CD4-positive, CD25-positive, alpha-beta regulatory T cell (primary cell): ENCODE measurements at regions not wholly inside any gene's neighbourhood (a gene's known extent, or its start where the extent isn't known, plus 50 kb on each side); places are given as distances from the start of the nearest gene placed in this dataset.

Experiments
- ATAC-seq, 2 donors: fragments of 150-1000 bp; cut with Tn5 transposase; one replicate each; pipeline ENCODE4 v1.10.0; 2021; ENCODE audit warnings: low read depth in 2 of 2, moderate number of reproducible peaks in 2 of 2, moderate library complexity in 1 of 2
- DNase-seq, 3 donors: peaks; one replicate each; pipeline versions ENCODE4 v3.0.0 to v3.0.0-alpha.2; 2012 to 2022; ENCODE audit warnings: mixed read lengths in 1 of 3
- H3K27ac ChIP-seq: one replicate; pipeline ENCODE4 v1.7.0; 2013; ENCODE audit warnings: mild to moderate bottlenecking, low read length; ENCODE audit not compliant: insufficient read depth, poor library complexity, severe bottlenecking
- H3K27me3 ChIP-seq: one replicate; pipeline ENCODE4 v1.7.0; 2013; ENCODE audit warnings: low read length; ENCODE audit not compliant: control insufficient read depth, insufficient read depth
- H3K36me3 ChIP-seq: one replicate; pipeline ENCODE4 v1.7.0; 2013; ENCODE audit warnings: mild to moderate bottlenecking, low read length, moderate library complexity; ENCODE audit not compliant: control insufficient read depth, insufficient read depth
- H3K4me1 ChIP-seq: 2 replicates; pipeline ENCODE4 v1.7.0; 2013; ENCODE audit warnings: mild to moderate bottlenecking, low read length; ENCODE audit not compliant: insufficient read depth, control insufficient read depth, poor library complexity, severe bottlenecking
- H3K4me3 ChIP-seq: one replicate; pipeline ENCODE4 v1.7.0; 2013; ENCODE audit warnings: low read depth, mild to moderate bottlenecking, low read length, moderate library complexity
- H3K9me3 ChIP-seq, 2 experiments: 1 replicate in 1 of 2; 2 replicates in 1 of 2; pipeline ENCODE4 v1.7.0; 2013; ENCODE audit warnings: low read length in 2 of 2, mild to moderate bottlenecking in 1 of 2, moderate library complexity in 1 of 2; ENCODE audit not compliant: control insufficient read depth in 2 of 2
- H3K27ac Mint-ChIP-seq, 3 donors: one replicate each; pipeline ENCODE4 v1.8.0; 2020 to 2022; ENCODE audit warnings: mild to moderate bottlenecking in 3 of 3, mixed read lengths in 3 of 3, moderate library complexity in 2 of 3
- H3K27me3 Mint-ChIP-seq: one replicate; pipeline ENCODE4 v1.8.0; 2022; ENCODE audit warnings: mild to moderate bottlenecking, mixed read lengths
- H3K36me3 Mint-ChIP-seq: one replicate; pipeline ENCODE4 v1.8.0; 2020; ENCODE audit warnings: mixed read lengths
- H3K4me1 Mint-ChIP-seq, 4 donors: one replicate each; pipeline ENCODE4 v1.8.0; 2020 to 2022; ENCODE audit warnings: mixed read lengths in 4 of 4, mild to moderate bottlenecking in 1 of 4
- H3K4me3 Mint-ChIP-seq, 4 donors: one replicate each; pipeline ENCODE4 v1.8.0; 2020 to 2022; ENCODE audit warnings: mild to moderate bottlenecking in 4 of 4, mixed read lengths in 4 of 4, moderate library complexity in 3 of 4
- H3K9me3 Mint-ChIP-seq, 7 donors: one replicate each; pipeline ENCODE4 v1.8.0; 2020 to 2022; ENCODE audit warnings: mixed read lengths in 7 of 7, mild to moderate bottlenecking in 3 of 7, moderate library complexity in 2 of 7

DNA sequence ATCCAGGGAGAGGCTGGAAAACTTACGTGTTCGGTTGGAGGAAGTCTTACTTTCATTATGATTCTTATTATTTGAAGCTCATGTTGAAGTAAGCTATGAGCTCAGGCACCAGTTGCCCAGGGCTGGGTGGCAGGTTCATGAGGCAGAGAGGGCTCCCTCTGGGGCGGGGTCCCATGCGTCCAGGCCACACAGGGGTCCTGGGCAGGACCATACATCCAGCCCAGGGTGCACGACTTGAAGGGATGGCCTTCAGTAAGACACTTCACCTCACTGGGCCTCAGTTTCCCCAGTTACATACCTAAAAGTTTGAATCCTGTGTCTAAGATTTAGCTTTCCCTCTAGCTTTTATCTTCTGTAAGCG lies 107.3 kb upstream of the B3GAT1 start:
- no peak overlapping the region for H3K27ac ChIP-seq
- no peaks in the 10 kb centered on the region for H3K4me1 ChIP-seq
- no peaks in the 10 kb centered on the region for H3K9me3 ChIP-seq
- DNase-seq, result no peak
- H3K36me3 ChIP-seq, result no peaks in the 10 kb centered on the region
- H3K27me3 ChIP-seq, result no peaks in the 10 kb centered on the region
- no peak overlapping the region for H3K4me3 Mint-ChIP-seq
- H3K4me3 ChIP-seq, result no peak overlapping the region
- no peak overlapping the region for H3K27ac Mint-ChIP-seq
- no peaks in the 10 kb centered on the region for H3K27me3 Mint-ChIP-seq
- H3K36me3 Mint-ChIP-seq, result no peaks in the 10 kb centered on the region
- no peak for ATAC-seq
- peaks cover 0 to 1% (median 0%) of the 10 kb centered on the region in 7 donors for H3K9me3 Mint-ChIP-seq
- H3K4me1 Mint-ChIP-seq, result peaks cover 0 to 2% (median 0%) of the 10 kb centered on the region in 4 donors

DNA sequence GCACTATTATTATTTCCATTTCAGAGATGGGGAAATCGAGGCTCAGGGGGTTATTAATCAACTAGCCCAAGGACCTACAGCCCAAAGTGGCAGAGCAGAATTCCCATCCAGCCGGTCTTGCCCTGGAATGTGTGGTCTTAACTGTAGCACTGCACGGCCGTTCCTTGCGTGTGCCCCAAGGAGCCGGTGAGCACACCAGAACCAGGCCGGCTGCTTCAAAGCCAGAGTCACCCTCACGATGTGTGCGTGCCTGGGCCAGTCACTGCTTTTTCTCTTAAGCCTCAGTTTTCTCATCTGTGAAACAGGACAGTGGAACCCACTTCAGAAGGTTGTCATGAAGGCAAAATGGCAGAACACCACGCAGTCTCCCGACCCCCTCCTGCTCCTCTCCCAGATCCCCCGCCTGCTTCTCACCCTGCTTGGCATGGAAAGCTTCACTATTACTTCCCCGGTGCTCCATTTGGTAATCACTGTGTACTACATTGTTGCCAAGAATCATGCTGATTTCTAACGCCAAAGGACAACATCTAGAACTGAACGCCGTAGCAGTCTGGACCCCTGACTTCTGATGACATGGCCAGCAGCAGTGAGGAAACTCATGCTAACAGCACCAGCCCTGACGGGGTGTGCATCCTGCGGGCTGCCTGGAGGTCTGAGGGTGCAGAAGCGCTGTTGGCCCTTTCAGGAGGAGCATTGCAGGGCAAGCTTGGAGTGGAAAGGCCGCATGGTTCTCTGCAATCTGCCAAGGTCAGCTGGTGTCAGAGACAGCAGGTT lies 106.8 kb upstream of the B3GAT1 start:
- H3K9me3 ChIP-seq, result no peaks in the 10 kb centered on the region
- ATAC-seq (no peak), DNase-seq (no peak)
- H3K36me3 ChIP-seq, result no peaks in the 10 kb centered on the region
- Mint-ChIP-seq H3K27me3 (no peaks in the 10 kb centered on the region), H3K4me1 (peaks cover 0 to 2% (median 0%) of the 10 kb centered on the region in 4 donors), H3K36me3 (no peaks in the 10 kb centered on the region), H3K27ac (no peak overlapping the region), H3K4me3 (no peak overlapping the region), H3K9me3 (no peaks in the 10 kb centered on the region)
- H3K27ac ChIP-seq, result no peak overlapping the region
- H3K4me1 ChIP-seq, result no peaks in the 10 kb centered on the region
- no peak overlapping the region for H3K4me3 ChIP-seq
- no peaks in the 10 kb centered on the region for H3K27me3 ChIP-seq

DNA sequence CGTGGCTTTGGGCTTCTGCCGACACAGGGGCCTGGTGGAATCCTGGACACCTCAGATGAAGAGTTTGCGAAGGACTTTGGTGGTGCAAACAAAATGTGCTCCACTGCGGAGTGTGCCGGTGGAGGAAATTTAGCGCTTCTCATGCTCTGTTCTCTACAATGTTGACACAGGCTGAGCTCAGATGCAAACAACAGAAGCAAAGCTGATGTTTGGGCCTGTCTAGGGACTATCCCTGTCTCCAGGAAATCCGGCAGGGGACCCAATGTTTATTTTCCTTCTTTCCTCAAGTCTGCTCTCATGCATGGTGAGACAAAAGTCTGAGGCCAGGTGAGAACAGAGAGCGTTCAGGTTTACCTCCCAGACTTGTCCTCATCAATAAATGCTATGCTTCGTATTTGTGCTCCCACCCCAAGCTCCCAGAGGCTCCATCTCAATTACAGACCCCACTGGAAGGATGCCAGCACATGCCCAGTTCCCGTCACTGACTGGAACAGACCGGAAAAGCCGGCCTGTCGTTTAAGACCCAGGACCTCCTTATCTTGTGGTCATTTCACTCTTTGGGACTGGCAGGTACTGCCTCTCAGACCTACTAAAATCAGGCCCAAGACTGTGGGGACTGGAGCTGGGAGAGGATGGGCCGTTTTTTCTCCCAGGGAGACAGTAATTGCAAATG lies 105.7 kb upstream of the B3GAT1 start:
- no peak overlapping the region for H3K4me3 ChIP-seq
- no peak overlapping the region for H3K27ac ChIP-seq
- ATAC-seq (no peak), DNase-seq (no peak)
- H3K27me3 Mint-ChIP-seq, result no peaks in the 10 kb centered on the region
- H3K9me3 ChIP-seq, result no peaks in the 10 kb centered on the region
- H3K4me3 Mint-ChIP-seq, result no peak overlapping the region
- no peaks in the 10 kb centered on the region for H3K36me3 ChIP-seq
- no peaks in the 10 kb centered on the region for H3K36me3 Mint-ChIP-seq
- no peaks in the 10 kb centered on the region for H3K27me3 ChIP-seq
- H3K4me1 ChIP-seq, result no peaks in the 10 kb centered on the region
- H3K4me1 Mint-ChIP-seq, result peaks cover 0 to 2% (median 0%) of the 10 kb centered on the region in 4 donors
- no peaks in the 10 kb centered on the region for H3K9me3 Mint-ChIP-seq
- H3K27ac Mint-ChIP-seq, result no peak overlapping the region

DNA sequence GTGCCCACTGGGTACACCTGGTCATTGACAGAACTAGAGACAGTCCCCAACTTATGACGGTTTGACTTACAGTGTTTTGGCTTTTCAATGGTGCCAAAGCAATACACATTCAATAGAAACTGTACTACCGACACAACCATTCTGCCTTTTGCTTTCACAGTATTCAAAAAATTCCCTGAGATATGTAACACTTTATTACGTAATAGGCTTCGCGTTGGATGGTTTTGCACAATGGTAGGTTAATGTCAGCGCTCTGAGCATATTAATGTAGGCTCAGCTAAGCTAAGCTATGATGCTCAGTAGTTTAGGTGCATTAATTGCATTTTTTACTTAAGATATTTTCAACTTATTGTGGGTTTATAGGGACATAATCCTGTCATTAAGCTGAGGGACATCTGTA lies 105.1 kb upstream of the B3GAT1 start:
- peaks cover 0 to 2% (median 0%) of the 10 kb centered on the region in 4 donors for H3K4me1 Mint-ChIP-seq
- H3K27ac Mint-ChIP-seq, result no peak overlapping the region
- Histone ChIP-seq H3K4me3 (no peak overlapping the region), H3K27ac (no peak overlapping the region), H3K27me3 (no peaks in the 10 kb centered on the region), H3K9me3 (no peaks in the 10 kb centered on the region), H3K36me3 (no peaks in the 10 kb centered on the region), H3K4me1 (no peaks in the 10 kb centered on the region)
- no peaks in the 10 kb centered on the region for H3K27me3 Mint-ChIP-seq
- no peak overlapping the region for H3K4me3 Mint-ChIP-seq
- no peaks in the 10 kb centered on the region for H3K9me3 Mint-ChIP-seq
- no peak for DNase-seq
- no peaks in the 10 kb centered on the region for H3K36me3 Mint-ChIP-seq
- no peak for ATAC-seq

DNA sequence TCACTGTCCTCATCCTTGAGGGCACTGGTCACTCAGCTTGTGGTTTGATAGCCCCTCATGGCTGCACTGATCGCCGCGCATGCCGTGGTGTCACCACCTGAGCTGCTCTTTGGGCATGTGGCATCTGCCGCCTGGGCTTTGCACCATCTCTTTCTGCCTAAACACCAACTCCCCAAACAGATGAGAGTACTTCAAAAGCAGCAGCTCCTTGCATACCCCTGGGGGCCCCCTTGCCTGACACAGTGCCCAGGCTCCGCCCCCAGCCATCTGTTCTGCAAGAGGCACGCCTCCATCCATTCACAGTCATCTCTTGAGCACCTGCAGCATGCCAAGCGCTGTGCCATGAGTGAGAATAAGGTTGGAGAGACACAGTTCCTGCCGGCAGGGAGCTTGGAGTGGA lies 104.5 kb upstream of the B3GAT1 start:
- Histone ChIP-seq H3K4me3 (no peak overlapping the region), H3K27me3 (no peaks in the 10 kb centered on the region), H3K9me3 (no peaks in the 10 kb centered on the region), H3K4me1 (no peaks in the 10 kb centered on the region), H3K36me3 (no peaks in the 10 kb centered on the region), H3K27ac (no peak overlapping the region)
- no peaks in the 10 kb centered on the region for H3K36me3 Mint-ChIP-seq
- H3K9me3 Mint-ChIP-seq, result no peaks in the 10 kb centered on the region
- DNase-seq (no peak), ATAC-seq (no peak)
- H3K4me1 Mint-ChIP-seq, result peaks cover 0 to 2% (median 0%) of the 10 kb centered on the region in 4 donors
- no peaks in the 10 kb centered on the region for H3K27me3 Mint-ChIP-seq
- H3K27ac Mint-ChIP-seq, result no peak overlapping the region
- no peak overlapping the region for H3K4me3 Mint-ChIP-seq

DNA sequence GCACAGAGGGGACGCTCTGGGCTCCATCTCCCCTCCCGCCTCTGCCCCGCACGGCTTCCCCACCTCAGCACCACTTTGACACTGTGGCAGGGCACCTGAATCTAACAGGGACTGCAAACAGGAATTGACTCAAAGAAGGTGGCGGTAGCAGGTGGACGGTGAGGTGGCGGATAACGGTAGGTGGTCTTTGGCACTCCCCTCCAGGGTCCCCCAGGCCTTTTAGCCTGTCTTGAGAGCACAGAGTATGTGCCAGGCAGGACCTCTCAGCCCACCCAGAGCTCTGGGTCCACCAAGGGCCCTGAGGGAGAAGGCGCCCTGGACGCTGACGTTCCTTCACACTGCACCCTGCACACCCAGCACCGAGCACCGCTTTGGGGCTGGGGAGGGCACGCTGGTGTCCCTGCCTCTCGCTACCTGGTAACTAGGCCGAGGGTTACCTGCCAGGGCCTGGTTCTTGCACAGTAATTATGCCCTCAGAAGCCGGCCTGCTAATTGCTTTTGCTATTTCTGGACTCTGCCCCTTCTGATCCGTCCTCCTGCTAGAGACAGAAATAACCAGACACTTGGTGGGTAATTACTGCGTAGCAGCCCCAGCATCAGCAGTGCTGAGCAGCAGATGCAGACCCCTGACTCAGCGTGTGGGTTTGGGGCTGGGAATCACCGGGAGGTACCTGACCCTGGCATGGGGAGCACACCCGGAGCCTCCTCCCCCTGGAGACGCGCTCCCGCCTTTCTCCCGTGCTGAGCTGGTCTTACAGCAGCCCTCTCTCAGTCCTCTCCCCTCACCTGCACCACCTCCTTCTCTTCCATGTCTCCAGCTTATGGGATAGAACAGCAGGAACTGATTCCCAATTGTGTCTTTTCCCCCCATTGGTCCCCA lies 103.3 kb upstream of the B3GAT1 start:
- Mint-ChIP-seq H3K4me1 (peaks cover 0 to 2% (median 0%) of the 10 kb centered on the region in 4 donors), H3K4me3 (no peak overlapping the region), H3K27me3 (no peaks in the 10 kb centered on the region), H3K36me3 (no peaks in the 10 kb centered on the region), H3K9me3 (no peaks in the 10 kb centered on the region), H3K27ac (no peak overlapping the region)
- no peaks in the 10 kb centered on the region for H3K27me3 ChIP-seq
- no peaks in the 10 kb centered on the region for H3K9me3 ChIP-seq
- no peak overlapping the region for H3K27ac ChIP-seq
- H3K36me3 ChIP-seq, result no peaks in the 10 kb centered on the region
- no peak for ATAC-seq
- DNase-seq, result no peak
- H3K4me1 ChIP-seq, result no peaks in the 10 kb centered on the region
- no peak overlapping the region for H3K4me3 ChIP-seq

DNA sequence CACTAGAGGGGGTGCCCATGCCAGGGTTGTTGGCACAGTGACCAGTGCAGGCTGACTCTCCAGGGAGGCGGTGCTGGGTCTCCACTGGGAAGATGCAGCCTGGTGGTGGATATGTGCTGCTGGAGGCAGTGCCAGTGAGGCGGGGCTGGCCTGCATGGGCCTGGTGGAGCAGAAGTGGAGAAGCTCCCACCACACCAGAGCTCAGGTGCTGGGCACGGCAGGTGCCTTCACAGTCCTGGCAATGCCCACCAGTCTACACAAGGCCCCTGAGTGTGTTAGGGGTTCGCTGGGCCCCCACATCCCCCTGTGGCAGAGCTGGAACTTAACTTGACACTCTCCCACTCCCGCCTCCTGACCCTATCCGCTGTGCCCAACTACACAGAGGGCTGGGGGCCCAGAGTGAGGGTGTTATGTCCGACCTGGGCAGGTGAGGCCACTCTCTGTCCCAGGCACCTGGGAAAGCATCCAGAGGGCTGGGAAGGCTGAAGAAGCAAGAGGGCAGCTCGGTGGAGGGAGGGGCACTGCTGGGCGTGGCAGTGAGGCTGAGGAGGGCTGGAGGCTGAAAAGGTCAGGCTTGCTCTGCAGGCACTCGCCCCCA lies 102.4 kb upstream of the B3GAT1 start:
- Histone ChIP-seq H3K27ac (no peak overlapping the region), H3K27me3 (no peaks in the 10 kb centered on the region), H3K9me3 (no peaks in the 10 kb centered on the region), H3K36me3 (no peaks in the 10 kb centered on the region), H3K4me1 (no peaks in the 10 kb centered on the region), H3K4me3 (no peak overlapping the region)
- H3K36me3 Mint-ChIP-seq, result no peaks in the 10 kb centered on the region
- H3K9me3 Mint-ChIP-seq, result no peaks in the 10 kb centered on the region
- no peaks in the 10 kb centered on the region for H3K27me3 Mint-ChIP-seq
- no peak overlapping the region for H3K27ac Mint-ChIP-seq
- no peak overlapping the region for H3K4me3 Mint-ChIP-seq
- peaks cover 0 to 2% (median 0%) of the 10 kb centered on the region in 4 donors for H3K4me1 Mint-ChIP-seq
- DNase-seq (no peak), ATAC-seq (no peak)
